Bronchial epithelial cell (primary cell): ENCODE measurements at regions not wholly inside any gene's neighbourhood (a gene's known extent, or its start where the extent isn't known, plus 50 kb on each side); places are given as distances from the start of the nearest gene placed in this dataset.
A peak's percentile ranks its signal among the peaks of the same experiment; 100 is the strongest.

Source experiments
- DNase-seq: peaks from one replicate; pipeline ENCODE4 v3.0.0-alpha.2; 2010; ENCODE audit warnings: low read depth
- FAIRE-seq: peaks from 2 replicates; lab custom pipeline; 2011; peaks lifted over from hg19 to GRCh38; lab: Jason Lieb, UNC
- H3K27me3 ChIP-seq: 2 replicates; pipeline ENCODE4 v1.5.1; 2011; ENCODE audit warnings: low read length; ENCODE audit not compliant: control insufficient read depth, insufficient read depth
- H3K36me3 ChIP-seq: 2 replicates; pipeline ENCODE4 v1.5.1; 2011; ENCODE audit warnings: low read length; ENCODE audit not compliant: control insufficient read depth, insufficient read depth
- H3K4me3 ChIP-seq: 2 replicates; pipeline ENCODE4 v1.5.1; 2011; ENCODE audit warnings: mild to moderate bottlenecking, low read depth, low read length, control low read depth
- CTCF ChIP-seq: IDR thresholded peaks from 2 replicates; pipeline ENCODE4 v1.5.1; 2011; ENCODE audit warnings: mild to moderate bottlenecking, moderate library complexity, low read length, control low read depth, inconsistent platforms; ENCODE audit not compliant: insufficient read depth, severe bottlenecking

GRCh38 chr15:69805248-69805953, 292.3 kb downstream of the TLE3 start:
- FAIRE-seq (peak; percentile 73), DNase-seq (peak; percentile 57)
- Histone ChIP-seq H3K27me3 (peaks cover 2% of the 10 kb centered on the region), H3K4me3 (no peak overlapping the region), H3K36me3 (no peaks in the 10 kb centered on the region)
- TF ChIP-seq CTCF: no peak

- H3K4me3 ChIP-seq: no peak overlapping the region
- no peaks in the 10 kb centered on the region for H3K36me3 ChIP-seq
- peaks cover 2% of the 10 kb centered on the region for H3K27me3 ChIP-seq
- TF ChIP-seq CTCF: no peak
- DNase-seq (no peak), FAIRE-seq (no peak)
These were observed 291.3 kb downstream of the TLE3 start for GRCh38 chr15:69806287-69806915.

GRCh38 chr15:69807721-69808120, 290.0 kb downstream of the TLE3 start:
- Histone ChIP-seq H3K27me3 (peaks cover 2% of the 10 kb centered on the region), H3K4me3 (no peak overlapping the region), H3K36me3 (no peaks in the 10 kb centered on the region)
- no peak for FAIRE-seq
- no peak for DNase-seq
- no peak for TF ChIP-seq CTCF

- no peak overlapping the region for H3K4me3 ChIP-seq
- DNase-seq (no peak), FAIRE-seq (peak; percentile 95)
- TF ChIP-seq CTCF: no peak
- H3K36me3 ChIP-seq: no peaks in the 10 kb centered on the region
- peaks cover 2% of the 10 kb centered on the region for H3K27me3 ChIP-seq
These were observed 289.0 kb downstream of the TLE3 start for GRCh38 chr15:69808756-69809155.

- no peak for DNase-seq
- H3K4me3 ChIP-seq: no peak overlapping the region
- H3K27me3 ChIP-seq: no peaks in the 10 kb centered on the region
- TF ChIP-seq CTCF: no peak
- no peak for FAIRE-seq
- H3K36me3 ChIP-seq: no peaks in the 10 kb centered on the region
These were observed 288.3 kb downstream of the TLE3 start for GRCh38 chr15:69809421-69809820.
